Occipital lobe (tissue), 2 donors: ENCODE measurements at regions not wholly inside any gene's neighbourhood (a gene's known extent, or its start where the extent isn't known, plus 50 kb on each side); places are given as distances from the start of the nearest gene placed in this dataset. TPM values are rescaled to one million over a fixed set of nuclear protein-coding genes. Genes with fewer than 3 reads are reported as not detected.
"Not testable (repeated sequence)": the region's sequence is repeated elsewhere in the genome, so short reads cannot be mapped to it uniquely, and the experiment has no call there.

Experiments used
- DNase-seq: peaks from one replicate; lab custom pipeline; 2025; lab: John Stamatoyannopoulos, UW
- small RNA-seq: library from RNA; depleted of rRNA; stranded (forward); fragments of <200 nt; gene quantifications from one replicate; pipeline ENCODE3, GENCODE V24; 2014

DNA sequence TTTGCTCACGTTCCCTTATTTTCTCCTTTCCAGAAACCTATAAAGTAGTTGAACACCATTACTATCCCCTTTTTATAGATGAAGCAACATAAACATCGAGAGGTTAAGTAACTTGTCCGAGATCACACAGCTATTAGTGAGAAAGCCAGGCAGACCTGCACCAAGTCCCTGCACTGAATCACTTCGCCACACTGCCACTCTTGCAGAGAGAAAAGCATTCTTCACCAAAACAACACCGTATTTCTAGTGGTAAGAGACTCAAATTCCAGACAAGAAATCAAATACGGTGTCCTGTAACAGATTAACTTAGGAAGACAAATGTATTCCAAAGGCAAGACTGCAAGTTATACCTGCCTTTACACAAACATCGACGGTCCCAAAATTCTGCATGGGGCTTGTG lies 82.0 kb upstream of the DMRT1 start:
- DNase-seq: no peak

DNA sequence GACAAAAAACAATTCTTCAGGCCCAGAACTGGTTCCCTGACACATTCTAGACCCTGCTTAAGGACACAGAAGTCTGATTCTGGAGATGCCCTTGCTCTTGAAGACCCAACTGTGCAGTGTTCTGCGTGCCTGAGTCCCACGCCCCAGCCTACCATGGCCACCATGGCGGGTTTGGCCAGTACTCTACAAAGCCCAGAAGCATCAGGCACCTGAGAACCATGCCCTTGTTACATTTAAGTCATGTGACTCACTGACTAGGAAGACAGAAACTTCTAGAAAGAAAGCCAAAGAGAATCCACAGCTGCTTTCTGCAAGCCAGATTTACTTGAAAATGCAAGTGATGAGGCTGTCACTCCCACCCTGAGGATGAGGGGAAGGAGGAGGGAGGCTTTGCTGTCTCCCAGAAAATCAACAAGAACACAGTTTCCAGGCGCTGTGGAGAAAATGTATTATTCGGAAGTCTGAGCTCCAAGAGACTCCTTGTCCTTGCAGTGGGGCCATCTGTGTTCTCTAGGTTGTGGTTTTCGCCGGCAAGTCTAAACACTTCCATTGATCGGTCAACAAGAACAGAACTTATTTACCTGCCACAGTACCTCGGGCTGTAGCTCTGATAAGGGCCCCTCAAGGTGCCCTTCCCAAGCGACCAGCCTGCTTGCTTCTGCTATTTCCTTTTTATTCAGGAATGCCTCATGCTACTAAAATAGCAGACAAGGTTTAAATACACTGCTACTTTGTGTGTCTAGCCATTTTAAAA lies 81.3 kb upstream of the DMRT1 start:
- no peak for DNase-seq

DNA sequence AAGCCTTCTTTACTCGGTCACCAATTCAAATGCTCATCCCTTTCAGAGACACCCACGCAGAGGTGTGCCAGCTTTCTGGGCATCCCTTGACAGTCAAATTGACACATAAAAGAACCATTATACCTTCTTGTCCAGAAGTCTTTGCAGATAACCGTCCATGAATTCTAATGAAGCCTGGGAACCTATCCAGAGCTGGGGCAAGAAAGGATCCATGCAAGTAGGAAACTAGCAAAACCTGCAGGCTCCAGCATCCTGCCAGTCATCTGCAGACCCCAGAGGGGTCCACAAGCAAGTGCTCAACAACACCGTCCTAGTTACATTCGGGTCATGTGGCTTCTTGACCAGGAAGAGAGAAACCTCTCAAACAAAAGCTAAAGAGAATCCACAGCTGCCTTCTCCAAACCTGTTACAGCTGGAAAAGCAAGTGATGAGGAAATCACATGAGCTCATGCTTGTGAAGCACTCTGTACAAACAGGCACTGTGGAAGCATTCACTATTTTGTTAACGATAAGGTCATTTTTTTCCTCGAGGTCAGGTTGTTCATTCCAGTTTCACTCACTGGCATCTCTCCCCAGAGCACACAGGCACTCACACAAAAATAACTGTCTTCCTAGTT lies 80.2 kb upstream of the DMRT1 start:
- DNase-seq: no peak

DNA sequence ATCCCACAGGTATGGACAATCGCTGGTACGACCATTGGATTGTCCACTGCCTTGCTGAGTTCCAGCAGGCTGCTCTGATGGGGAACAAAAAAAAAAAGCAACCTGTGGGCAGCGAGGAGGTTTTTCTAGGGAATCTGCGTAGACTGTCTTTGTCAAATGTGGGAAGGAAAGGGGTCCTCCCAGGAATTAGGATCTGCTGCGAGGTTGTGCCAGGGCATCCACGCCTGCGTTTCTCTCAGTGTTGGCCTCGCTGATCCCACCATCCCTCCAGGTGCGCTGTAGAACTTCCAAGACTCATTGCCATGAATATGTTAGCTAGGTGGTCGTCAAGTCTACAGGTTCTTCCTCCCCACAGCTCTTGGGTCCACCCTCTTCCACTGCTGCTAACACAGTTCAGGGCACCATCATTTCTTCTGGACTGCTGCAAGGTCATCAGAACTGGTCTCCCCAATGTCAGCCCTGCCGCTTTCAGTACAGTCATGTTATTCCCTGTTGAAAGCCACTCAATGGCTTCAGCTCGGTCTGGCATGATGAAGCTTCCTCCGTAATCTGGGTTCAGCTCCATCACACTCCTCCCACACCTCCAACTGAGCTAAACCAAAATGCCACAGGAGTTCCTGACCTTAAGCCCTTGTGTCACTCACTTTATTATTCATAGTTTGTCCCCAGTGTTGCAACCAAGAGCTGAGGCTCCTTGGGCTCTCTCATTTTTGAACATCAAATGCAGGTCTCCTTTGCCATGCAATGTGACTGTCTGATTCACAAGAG lies 79.5 kb upstream of the DMRT1 start:
- no peak for DNase-seq

DNA sequence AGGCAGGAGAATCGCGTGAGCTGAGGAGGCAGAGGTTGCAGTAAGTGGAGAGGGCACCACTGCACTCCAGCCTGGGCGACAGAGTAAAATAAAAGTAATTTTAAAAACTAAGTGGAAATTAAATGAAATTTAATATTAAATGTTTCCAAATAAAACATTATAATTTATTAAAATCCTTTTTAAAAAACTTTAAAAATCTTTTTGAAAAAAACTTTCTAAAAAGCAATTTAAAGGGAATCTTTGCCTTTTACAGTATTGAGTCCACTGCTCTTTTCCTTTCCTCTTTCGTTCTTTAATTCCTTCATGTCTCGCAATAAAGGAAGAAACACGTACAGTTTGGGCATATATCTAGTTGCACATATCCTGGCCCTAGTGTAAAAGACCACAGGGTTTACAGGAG lies 77.8 kb upstream of the DMRT1 start:
- DNase-seq: no peak

DNA sequence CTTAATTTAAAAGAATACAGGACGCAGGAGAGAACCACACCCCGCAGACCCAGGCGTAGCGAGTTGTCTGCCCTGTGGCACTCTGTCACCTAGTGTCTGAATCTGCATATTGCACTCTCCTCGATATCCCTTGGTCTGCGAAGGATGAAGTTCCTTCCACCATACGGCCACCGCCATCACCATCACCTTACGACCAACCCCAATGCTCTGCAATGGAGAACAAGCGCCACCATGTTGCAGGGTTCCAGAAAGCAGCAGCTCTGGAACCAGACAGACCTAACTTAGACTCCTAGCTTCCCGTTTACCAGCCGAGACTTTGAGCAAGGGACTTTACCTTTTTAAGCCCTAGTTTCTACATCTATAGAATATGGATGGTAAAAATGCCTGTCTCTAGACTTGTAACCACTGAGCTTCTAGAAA lies 77.4 kb upstream of the DMRT1 start:
- DNase-seq: no peak

DNA sequence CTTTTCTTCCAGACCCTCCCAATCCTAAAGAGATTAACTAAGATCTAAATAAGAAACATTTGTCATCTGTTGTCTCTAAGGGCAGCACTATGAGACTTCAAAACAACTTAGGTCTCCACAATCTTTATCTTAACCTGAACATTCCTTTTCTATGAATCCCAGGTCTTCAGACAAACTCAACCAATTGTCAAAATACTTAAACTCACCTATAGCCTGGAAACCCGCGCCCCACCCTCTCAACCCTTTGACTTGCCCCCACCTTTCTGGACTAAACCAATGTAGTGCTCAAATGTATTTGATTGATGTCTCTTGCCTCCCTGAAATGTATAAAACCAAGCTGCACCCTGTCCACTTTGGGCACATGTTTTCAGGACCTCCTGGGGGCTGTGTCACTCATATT lies 76.5 kb upstream of the DMRT1 start:
- no peak for DNase-seq

DNA sequence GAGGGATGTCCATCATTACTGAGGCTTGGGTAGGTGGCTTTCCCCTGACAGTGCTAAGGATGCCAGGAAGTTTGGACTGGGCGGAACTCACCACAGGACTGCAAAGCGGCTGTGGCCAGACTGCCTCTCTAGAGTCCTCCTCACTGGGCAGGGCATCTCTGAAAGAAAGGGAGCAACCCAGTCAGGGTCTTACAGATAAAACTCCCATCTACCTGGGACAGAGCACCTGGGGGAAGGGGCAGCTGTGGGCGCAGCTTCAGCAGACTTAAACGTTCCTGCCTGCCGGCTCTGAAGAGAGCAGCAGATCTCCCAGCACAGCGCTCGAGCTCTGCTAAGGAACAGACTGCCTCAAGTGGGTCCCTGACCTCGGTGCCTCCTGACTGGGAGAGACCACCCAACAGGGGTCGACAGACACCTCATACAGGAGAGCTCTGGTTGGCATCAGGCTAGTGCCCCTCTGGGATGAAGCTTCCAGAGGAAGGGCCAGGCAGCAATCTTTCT lies 74.4 kb upstream of the DMRT1 start:
- DNase-seq: not testable (repeated sequence)

DNA sequence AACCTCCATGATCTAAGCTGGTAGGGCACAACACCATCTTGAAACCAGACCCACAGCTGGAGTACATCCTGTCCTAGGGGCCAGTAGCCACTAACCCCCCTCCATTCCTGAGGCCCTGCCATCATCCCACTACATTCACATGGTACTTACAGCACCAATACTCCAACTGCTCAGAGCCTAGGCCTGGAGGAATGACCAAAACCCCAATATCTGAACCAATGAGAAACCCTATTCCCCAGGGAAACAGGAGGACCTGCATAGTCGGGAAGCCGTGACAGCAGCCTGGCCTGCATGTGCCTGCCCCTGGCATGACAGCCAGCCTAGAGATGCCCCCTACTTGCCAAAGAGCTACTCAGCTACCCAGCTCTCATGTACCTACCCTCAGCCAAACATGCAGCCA lies 65.4 kb upstream of the DMRT1 start:
- no peak for DNase-seq

DNA sequence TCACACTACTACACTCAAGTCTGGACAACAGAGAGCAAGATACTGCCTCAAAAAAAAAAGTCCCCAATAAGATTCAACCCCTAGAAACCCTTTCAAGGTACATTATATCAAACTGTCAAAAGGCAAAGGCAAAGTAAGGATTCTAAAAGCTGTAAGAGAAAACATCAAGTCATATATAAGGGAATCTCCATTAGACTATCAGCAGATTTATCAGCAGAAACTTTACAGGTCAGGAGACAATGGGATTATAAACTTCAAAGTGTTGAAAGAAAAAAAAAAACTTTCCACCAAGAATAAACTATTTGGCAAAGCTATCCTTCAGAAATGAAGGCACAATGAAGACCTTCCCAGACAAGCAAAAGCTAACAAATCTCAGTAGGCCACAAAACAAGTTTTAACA lies 63.5 kb upstream of the DMRT1 start:
- DNase-seq: no peak

DNA sequence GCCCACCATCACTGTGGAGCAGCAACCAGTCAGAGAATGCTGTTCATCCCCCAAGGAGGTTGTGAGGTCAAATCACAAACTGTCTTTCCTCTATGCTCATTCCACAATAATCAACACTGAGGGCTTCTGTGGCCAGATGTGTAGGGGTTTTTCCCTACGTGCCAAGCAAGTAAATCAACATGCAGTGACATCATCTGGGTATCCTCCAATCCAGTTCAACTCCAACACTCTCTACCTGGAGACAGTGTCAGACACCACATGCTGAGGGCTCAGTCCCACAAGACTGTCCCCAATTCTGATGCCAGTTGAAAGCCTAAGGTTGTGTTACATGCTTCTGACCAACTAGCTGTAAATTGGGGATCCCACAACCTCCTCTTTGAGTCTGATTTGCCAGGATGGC lies 57.3 kb upstream of the DMRT1 start:
- DNase-seq: no peak

DNA sequence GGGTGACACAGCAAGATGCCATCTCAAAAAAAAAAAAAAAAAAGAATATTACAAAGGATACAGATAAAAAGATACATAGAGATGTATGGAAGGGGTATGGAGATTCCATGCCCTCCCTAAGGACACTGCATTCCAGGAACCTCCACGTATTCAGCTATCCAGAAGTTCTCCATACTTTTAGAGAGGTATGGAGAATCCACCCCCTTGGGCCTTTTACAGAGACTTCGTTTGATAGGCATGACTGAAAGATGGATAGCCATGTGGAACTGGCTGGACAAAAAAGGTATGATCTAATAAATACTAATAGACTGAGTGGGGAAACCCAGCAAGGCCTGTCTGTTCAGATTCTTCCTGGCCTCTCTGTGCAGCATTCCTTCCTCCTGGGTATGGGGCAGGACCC lies 56.6 kb upstream of the DMRT1 start:
- no peak for DNase-seq

DNA sequence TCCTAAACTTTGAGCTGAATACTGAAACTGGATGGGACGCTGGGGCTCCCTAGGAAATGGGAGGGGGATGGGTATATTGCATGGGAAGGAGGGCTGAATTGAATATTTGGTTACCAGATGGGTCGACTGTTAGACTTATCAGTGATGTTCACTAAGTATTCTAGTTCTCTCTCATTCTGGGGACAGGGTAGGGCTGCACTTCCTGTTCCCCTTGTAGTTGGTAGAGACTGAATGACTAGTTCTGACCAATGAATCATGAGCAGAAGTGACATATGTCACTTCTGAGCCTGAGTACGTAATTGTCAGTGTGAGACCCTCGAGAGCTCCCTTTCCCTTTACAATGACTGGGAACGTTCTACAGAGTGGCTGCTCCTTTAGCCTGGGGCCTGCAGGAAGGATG lies 55.5 kb upstream of the DMRT1 start:
- no peak for DNase-seq

DNA sequence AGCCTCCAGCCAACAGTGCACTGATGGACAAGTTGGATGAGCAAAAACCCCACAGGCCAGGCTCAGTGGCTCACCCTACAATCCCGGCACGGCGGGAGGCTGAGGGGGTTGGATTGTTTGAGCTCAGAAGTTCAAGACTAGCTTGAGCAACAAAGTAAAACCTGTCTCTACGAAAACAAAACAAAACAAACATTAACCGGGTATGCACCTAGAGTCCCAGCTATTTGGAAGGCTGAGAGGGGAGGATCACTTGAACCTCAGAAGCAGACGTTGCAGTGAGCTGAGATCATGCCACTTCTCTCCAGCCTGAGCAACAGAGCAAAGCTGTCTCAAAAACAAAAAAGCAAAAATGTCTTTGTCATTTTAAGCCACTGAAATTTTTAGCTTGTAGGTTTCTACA lies 55.1 kb upstream of the DMRT1 start:
- no peak for DNase-seq

DNA sequence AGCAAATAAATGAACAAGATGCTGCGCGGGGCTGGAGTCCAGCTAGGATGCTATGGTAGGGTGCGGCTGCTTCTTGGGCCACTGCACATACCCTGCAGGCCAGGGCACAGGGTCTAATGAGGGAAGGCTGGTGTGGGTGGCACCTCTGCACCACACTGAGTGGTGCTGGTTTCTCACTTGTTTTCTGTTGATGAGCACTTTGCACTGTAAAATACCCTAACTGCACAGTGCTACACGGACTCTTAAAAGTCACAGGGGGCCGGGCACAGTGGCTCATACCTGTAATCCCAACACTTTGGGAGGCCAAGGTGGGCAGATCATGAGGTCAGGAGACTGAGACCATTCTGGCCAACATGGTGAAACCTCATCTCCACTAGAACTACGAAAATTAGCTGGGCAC lies 52.7 kb upstream of the DMRT1 start:
- no peak for DNase-seq

Small RNA genes in the stretch of these regions (small RNA-seq; reads per million reads assigned to genes)
- gene AL392089.1: not detected
- not detected for gene RNU6-1327P
